Muscle layer of duodenum (tissue), 2 donors: ENCODE measurements at regions not wholly inside any gene's neighbourhood (a gene's known extent, or its start where the extent isn't known, plus 50 kb on each side); places are given as distances from the start of the nearest gene placed in this dataset.

Experiments
- H3K27ac ChIP-seq: one replicate; pipeline ENCODE4 v1.7.0; 2013; ENCODE audit warnings: mild to moderate bottlenecking, low read length
- H3K27me3 ChIP-seq: one replicate; pipeline ENCODE4 v1.7.0; 2013; ENCODE audit warnings: low read depth, mild to moderate bottlenecking, control low read depth, low read length
- H3K36me3 ChIP-seq, 2 donors: one replicate each; pipeline ENCODE4 v1.7.0; 2013; ENCODE audit warnings: low read length in 2 of 2, control low read depth in 1 of 2, mild to moderate bottlenecking in 1 of 2; ENCODE audit not compliant: insufficient read depth in 2 of 2, control insufficient read depth in 1 of 2
- H3K4me1 ChIP-seq, 2 donors: one replicate each; pipeline ENCODE4 v1.7.0; 2013; ENCODE audit warnings: low read length in 2 of 2, mild to moderate bottlenecking in 2 of 2, control low read depth in 1 of 2, moderate library complexity in 1 of 2; ENCODE audit not compliant: insufficient read depth in 2 of 2, control insufficient read depth in 1 of 2
- H3K4me3 ChIP-seq, 2 donors: one replicate each; pipeline ENCODE4 v1.7.0; 2013; ENCODE audit warnings: low read length in 2 of 2, low read depth in 1 of 2, mild to moderate bottlenecking in 1 of 2
- H3K9me3 ChIP-seq, 2 donors: one replicate each; pipeline ENCODE4 v1.7.0; 2013; ENCODE audit warnings: low read length in 2 of 2, control low read depth in 1 of 2, mild to moderate bottlenecking in 1 of 2; ENCODE audit not compliant: control insufficient read depth in 1 of 2
- donor health status: healthy.

GRCh38 chr4:74653331-74654229 is 140.7 kb downstream of the BTC start:
- H3K4me1 ChIP-seq = no peaks in the 10 kb centered on the region
- H3K36me3 ChIP-seq = no peaks in the 10 kb centered on the region
- no peak overlapping the region for H3K4me3 ChIP-seq
- H3K27me3 ChIP-seq = no peaks in the 10 kb centered on the region
- H3K9me3 ChIP-seq = no peaks in the 10 kb centered on the region
- H3K27ac ChIP-seq = no peak overlapping the region

GRCh38 chr4:74654230-74654681 is 140.1 kb downstream of the BTC start:
- Histone ChIP-seq H3K9me3 (no peaks in the 10 kb centered on the region), H3K27ac (no peak overlapping the region), H3K27me3 (no peaks in the 10 kb centered on the region), H3K36me3 (no peaks in the 10 kb centered on the region), H3K4me3 (no peak overlapping the region), H3K4me1 (no peaks in the 10 kb centered on the region)

- no peaks in the 10 kb centered on the region for H3K27me3 ChIP-seq
- no peaks in the 10 kb centered on the region for H3K4me1 ChIP-seq
- H3K9me3 ChIP-seq = no peaks in the 10 kb centered on the region
- no peak overlapping the region for H3K4me3 ChIP-seq
- no peaks in the 10 kb centered on the region for H3K36me3 ChIP-seq
- no peak overlapping the region for H3K27ac ChIP-seq
These were observed 137.7 kb downstream of the BTC start for GRCh38 chr4:74656596-74656995.

GRCh38 chr4:74658116-74658515 is 136.2 kb downstream of the BTC start:
- H3K36me3 ChIP-seq = no peaks in the 10 kb centered on the region
- H3K27me3 ChIP-seq = no peaks in the 10 kb centered on the region
- H3K4me1 ChIP-seq = no peaks in the 10 kb centered on the region
- H3K9me3 ChIP-seq = no peaks in the 10 kb centered on the region
- H3K27ac ChIP-seq = no peak overlapping the region
- no peak overlapping the region for H3K4me3 ChIP-seq

- no peaks in the 10 kb centered on the region for H3K36me3 ChIP-seq
- no peak overlapping the region for H3K27ac ChIP-seq
- H3K4me1 ChIP-seq = no peaks in the 10 kb centered on the region
- no peaks in the 10 kb centered on the region for H3K27me3 ChIP-seq
- no peaks in the 10 kb centered on the region for H3K9me3 ChIP-seq
- no peak overlapping the region for H3K4me3 ChIP-seq
These were observed 134.5 kb downstream of the BTC start for GRCh38 chr4:74659576-74660411.

- H3K27ac ChIP-seq = no peak overlapping the region
- no peaks in the 10 kb centered on the region for H3K9me3 ChIP-seq
- no peaks in the 10 kb centered on the region for H3K36me3 ChIP-seq
- H3K27me3 ChIP-seq = no peaks in the 10 kb centered on the region
- H3K4me3 ChIP-seq = no peak overlapping the region
- H3K4me1 ChIP-seq = no peaks in the 10 kb centered on the region
These were observed 133.5 kb downstream of the BTC start for GRCh38 chr4:74660866-74661265.

GRCh38 chr4:74661427-74662201 is 132.7 kb downstream of the BTC start:
- no peaks in the 10 kb centered on the region for H3K9me3 ChIP-seq
- no peaks in the 10 kb centered on the region for H3K4me1 ChIP-seq
- H3K4me3 ChIP-seq = no peak overlapping the region
- H3K36me3 ChIP-seq = no peaks in the 10 kb centered on the region
- H3K27me3 ChIP-seq = no peaks in the 10 kb centered on the region
- H3K27ac ChIP-seq = no peak overlapping the region

GRCh38 chr4:74663631-74664030 is 130.7 kb downstream of the BTC start:
- Histone ChIP-seq H3K27ac (no peak overlapping the region), H3K4me3 (no peak overlapping the region), H3K4me1 (no peaks in the 10 kb centered on the region), H3K9me3 (no peaks in the 10 kb centered on the region), H3K27me3 (no peaks in the 10 kb centered on the region), H3K36me3 (no peaks in the 10 kb centered on the region)

- Histone ChIP-seq H3K9me3 (no peaks in the 10 kb centered on the region), H3K27ac (no peak overlapping the region), H3K4me3 (no peak overlapping the region), H3K4me1 (no peaks in the 10 kb centered on the region), H3K36me3 (no peaks in the 10 kb centered on the region), H3K27me3 (no peaks in the 10 kb centered on the region)
These were observed 129.0 kb downstream of the BTC start for GRCh38 chr4:74665346-74665745.

GRCh38 chr4:74665876-74666275 is 128.4 kb downstream of the BTC start:
- H3K27me3 ChIP-seq = no peaks in the 10 kb centered on the region
- H3K27ac ChIP-seq = no peak overlapping the region

GRCh38 chr4:74667438-74667837 is 126.9 kb downstream of the BTC start:
- Histone ChIP-seq H3K27ac (no peak overlapping the region), H3K4me3 (no peak overlapping the region), H3K36me3 (no peaks in the 10 kb centered on the region), H3K27me3 (no peaks in the 10 kb centered on the region), H3K4me1 (no peaks in the 10 kb centered on the region), H3K9me3 (no peaks in the 10 kb centered on the region)

More at GRCh38 chr4:74665876-74666275, 128.4 kb downstream of the BTC start:
- Histone ChIP-seq H3K36me3 (no peaks in the 10 kb centered on the region), H3K9me3 (no peaks in the 10 kb centered on the region), H3K4me1 (no peaks in the 10 kb centered on the region), H3K4me3 (no peak overlapping the region)
